ENCODE measurements at regions not wholly inside any gene's neighbourhood (a gene's known extent, or its start where the extent isn't known, plus 50 kb on each side); places are given as distances from the start of the nearest gene placed in this dataset.

DNA sequence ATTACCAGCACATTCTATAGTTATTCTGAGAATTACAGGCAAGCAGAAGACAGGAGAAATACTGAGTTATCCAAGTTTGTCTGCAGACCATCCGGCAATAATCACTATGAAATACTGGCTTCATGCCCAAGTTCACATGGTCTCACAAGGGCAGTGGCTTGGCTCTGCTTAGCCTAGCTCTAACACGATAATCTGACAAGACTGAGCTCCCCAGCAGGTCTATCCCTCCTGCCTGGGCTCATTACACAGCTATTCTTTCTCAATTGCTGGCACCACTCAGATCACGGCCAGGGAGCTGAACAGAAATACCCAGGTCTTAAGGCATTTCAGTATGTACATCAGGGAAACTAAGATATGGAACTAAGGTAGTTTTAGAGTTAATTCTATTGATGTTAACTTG is 361.6 kb upstream of the PCDH20 start:
- Histone ChIP-seq H3K36me3 (ENCODE audit: control insufficient read depth in 2 of 2, insufficient read depth in 2 of 2, low read length in 1 of 2) (no peaks in the 10 kb centered on the region), H3K4me3 (no peak overlapping the region), H4K20me1 (ENCODE audit: control insufficient read depth, insufficient read depth) (no peaks in the 10 kb centered on the region), H3K79me2 (ENCODE audit: control insufficient read depth, insufficient read depth, low read length) (no peaks in the 10 kb centered on the region), H2AFZ (ENCODE audit: control insufficient read depth, low read depth, low read length) (no peak overlapping the region), H3K27me3 (replicated peaks in 1 of 2; ENCODE audit: control insufficient read depth in 2 of 2, insufficient read depth in 2 of 2, low read length in 1 of 2) (no peaks in the 10 kb centered on the region), H3K27ac (ENCODE audit: control insufficient read depth, insufficient read depth) (no peak overlapping the region), H3K9ac (ENCODE audit: control insufficient read depth, insufficient read depth, low read length) (no peak overlapping the region), H3K9me3 (replicated peaks; ENCODE audit: control insufficient read depth, insufficient read depth, low read length) (no peaks in the 10 kb centered on the region), H3K4me2 (ENCODE audit: control insufficient read depth, insufficient read depth) (no peak overlapping the region), H3K4me1 (ENCODE audit: control insufficient read depth, insufficient read depth, low read length) (no peaks in the 10 kb centered on the region)
- no peak for TF ChIP-seq YY1 (IDR thresholded peaks at IDR 0.05; ENCODE audit: low read depth, low read length)
- TF ChIP-seq, protein P1, sequence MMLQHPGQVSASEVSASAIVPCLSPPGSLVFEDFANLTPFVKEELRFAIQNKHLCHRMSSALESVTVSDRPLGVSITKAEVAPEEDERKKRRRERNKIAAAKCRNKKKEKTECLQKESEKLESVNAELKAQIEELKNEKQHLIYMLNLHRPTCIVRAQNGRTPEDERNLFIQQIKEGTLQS (IDR thresholded peaks at IDR 0.05; ENCODE audit: borderline replicate concordance, extremely low read depth, low read depth, low read length) = no peak
- TF ChIP-seq ZNF24 (IDR thresholded peaks at IDR 0.05) = no peak
- no peak for TF ChIP-seq TCF3 (IDR thresholded peaks at IDR 0.05; ENCODE audit: borderline replicate concordance, insufficient read depth, low read depth, low read length)
- RAD21 ChIA-PET (ENCODE audit: unreplicated experiment) = no interaction called here
- BruUV-seq (replicated peaks) = no TSS peak
- ATAC-seq (no peak), DNase-seq (ENCODE audit: low read depth, low spot score) (no peak), FAIRE-seq (no peak)
- POLR2A ChIA-PET = no interaction called here
- WGBS (ENCODE audit: insufficient coverage, insufficient replicate concordance, low lambda C conversion rate, missing lambda C conversion rate) = 27% methylated on average over 3 of the region's 3 CpGs
- in situ Hi-C loops (cut with MboI) (no loop called here), intact Hi-C loops (cut with micrococcal nuclease; ENCODE audit: unreplicated experiment) (no loop called here)
- SMC1A ChIA-PET (ENCODE audit: uncharacterized antibody, unreplicated experiment) = no interaction called here
- CTCF ChIA-PET = no interaction called here

DNA sequence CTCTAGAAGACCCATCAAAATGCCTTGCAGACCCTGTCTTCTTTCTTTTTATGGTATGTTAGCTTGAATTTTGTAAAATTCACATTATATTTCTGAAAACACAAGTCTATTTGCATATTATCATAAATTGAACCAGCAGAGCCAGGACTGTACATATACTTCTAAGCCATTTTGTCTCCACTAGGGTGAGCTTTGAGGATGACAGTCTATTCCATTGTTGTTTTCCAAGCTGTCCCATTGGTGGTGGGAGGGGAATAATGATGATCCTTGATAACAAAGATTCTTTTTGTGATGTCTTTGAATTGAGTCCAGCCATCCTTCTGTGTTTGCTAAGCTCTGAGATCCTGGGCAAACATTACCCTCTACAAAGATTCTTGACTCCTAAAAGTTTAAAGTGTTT is 359.3 kb upstream of the PCDH20 start:
- no peak overlapping the region for H3K9ac ChIP-seq (ENCODE audit: control insufficient read depth, insufficient read depth, low read length)
- TF ChIP-seq HDAC2 (IDR thresholded peaks at IDR 0.05) = no peak
- TF ChIP-seq SMC3 (IDR thresholded peaks at IDR 0.05; ENCODE audit: borderline replicate concordance, low read length) = no peak
- TF ChIP-seq EED (IDR thresholded peaks at IDR 0.05; ENCODE audit: low read depth) = no peak
- TF ChIP-seq MYB (IDR thresholded peaks at IDR 0.05; ENCODE audit: borderline replicate concordance, low read depth, low read length) = no peak
- no peak for TF ChIP-seq RAD51 (IDR thresholded peaks at IDR 0.05)
- TF ChIP-seq WRNIP1 (IDR thresholded peaks at IDR 0.05; ENCODE audit: borderline replicate concordance, low read depth, low read length) = no peak
- no peak for TF ChIP-seq POLR2AphosphoS2 (IDR thresholded peaks at IDR 0.05; ENCODE audit: low read depth, low read length)
- TF ChIP-seq MYC (IDR thresholded peaks at IDR 0.05; ENCODE audit: insufficient read depth, insufficient read length, insufficient replicate concordance, low read length, severe bottlenecking) = no peak
- TF ChIP-seq IKZF2 (IDR thresholded peaks at IDR 0.05) = no peak
- no peak for TF ChIP-seq HDGF (IDR thresholded peaks at IDR 0.05)
- no peak for TF ChIP-seq IKZF1 (conservative IDR thresholded peaks at IDR 0.05)
- TF ChIP-seq, protein P2, sequence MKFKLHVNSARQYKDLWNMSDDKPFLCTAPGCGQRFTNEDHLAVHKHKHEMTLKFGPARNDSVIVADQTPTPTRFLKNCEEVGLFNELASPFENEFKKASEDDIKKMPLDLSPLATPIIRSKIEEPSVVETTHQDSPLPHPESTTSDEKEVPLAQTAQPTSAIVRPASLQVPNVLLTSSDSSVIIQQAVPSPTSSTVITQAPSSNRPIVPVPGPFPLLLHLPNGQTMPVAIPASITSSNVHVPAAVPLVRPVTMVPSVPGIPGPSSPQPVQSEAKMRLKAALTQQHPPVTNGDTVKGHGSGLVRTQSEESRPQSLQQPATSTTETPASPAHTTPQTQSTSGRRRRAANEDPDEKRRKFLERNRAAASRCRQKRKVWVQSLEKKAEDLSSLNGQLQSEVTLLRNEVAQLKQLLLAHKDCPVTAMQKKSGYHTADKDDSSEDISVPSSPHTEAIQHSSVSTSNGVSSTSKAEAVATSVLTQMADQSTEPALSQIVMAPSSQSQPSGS (IDR thresholded peaks at IDR 0.05; ENCODE audit: low read length) = no peak
- TF ChIP-seq STAT3 (IDR thresholded peaks at IDR 0.05; ENCODE audit: low read depth, low read length) = no peak
- no peak for TF ChIP-seq EGR1 (IDR thresholded peaks at IDR 0.05; ENCODE audit: borderline replicate concordance in 1 of 2, low read depth in 2 of 2, low read length in 2 of 2)
- no peak for TF ChIP-seq CHD4 (IDR thresholded peaks at IDR 0.05)
- no peaks in the 10 kb centered on the region for H3K79me2 ChIP-seq (ENCODE audit: control insufficient read depth, insufficient read depth, low read length)
- no TSS peak for BruUV-seq (replicated peaks)
- no peaks in the 10 kb centered on the region for H4K20me1 ChIP-seq (ENCODE audit: control insufficient read depth, insufficient read depth)
- FAIRE-seq = no peak
- no peak overlapping the region for H3K27ac ChIP-seq (ENCODE audit: control insufficient read depth, insufficient read depth)
- no peak overlapping the region for H3K4me2 ChIP-seq (ENCODE audit: control insufficient read depth, insufficient read depth)
- H3K4me1 ChIP-seq (ENCODE audit: control insufficient read depth, insufficient read depth, low read length) = no peaks in the 10 kb centered on the region
- intact Hi-C loops (cut with micrococcal nuclease; ENCODE audit: unreplicated experiment) (no loop called here), in situ Hi-C loops (cut with MboI) (no loop called here)
- H3K36me3 ChIP-seq (ENCODE audit: control insufficient read depth in 2 of 2, insufficient read depth in 2 of 2, low read length in 1 of 2) = no peaks in the 10 kb centered on the region
- ChIA-PET RAD21 (ENCODE audit: unreplicated experiment) (no interaction called here), POLR2A (no interaction called here), CTCF (interaction anchor here (0.6 kb wide), 1 partner anchor 513 kb away, joined by 3 read pairs; no protein-coding TSS in a partner anchor), SMC1A (ENCODE audit: uncharacterized antibody, unreplicated experiment) (interaction anchor here (0.6 kb wide), 1 partner anchor 1289 kb away, joined by 3 read pairs; no protein-coding TSS in a partner anchor)
- no peak overlapping the region for H2AFZ ChIP-seq (ENCODE audit: control insufficient read depth, low read depth, low read length)
- H3K4me3 ChIP-seq = no peak overlapping the region
- H3K27me3 ChIP-seq (replicated peaks in 1 of 2; ENCODE audit: control insufficient read depth in 2 of 2, insufficient read depth in 2 of 2, low read length in 1 of 2) = no peaks in the 10 kb centered on the region
- no peak for ATAC-seq
- no peaks in the 10 kb centered on the region for H3K9me3 ChIP-seq (replicated peaks; ENCODE audit: control insufficient read depth, insufficient read depth, low read length)
- DNase-seq (ENCODE audit: low read depth, low spot score) = no peak
